K562 (cell line): ENCODE measurements at regions not wholly inside any gene's neighbourhood (a gene's known extent, or its start where the extent isn't known, plus 50 kb on each side); places are given as distances from the start of the nearest gene placed in this dataset.

Experiments used
- ATAC-seq: fragments of 200-7000 bp; cut with Tn5 transposase; 3 replicates; pipeline ENCODE4 v1.9.1; 2020; ENCODE audit warnings: moderate library complexity
- BruUV-seq: library from RNA; stranded (reverse); fragments of 400-500 nt; replicated peaks from 2 replicates; lab custom pipeline; 2021; lab: Mats Ljungman, UMichigan
- CTCF ChIA-PET: fragments of 300-600 bp; formaldehyde crosslinking; extraction: SDS; loops from one replicate; lab custom pipeline; 2021; ENCODE audit warnings: low intra/inter-chr PET ratio; lab: Yijun Ruan, JAX
- POLR2A ChIA-PET: fragments of 300-600, 350-650 bp; sonication (Branson Sonifier 250); formaldehyde crosslinking; extraction: SDS; loops from one replicate; lab custom pipeline; 2021; ENCODE audit warnings: antibody characterized with exemption, inconsistent platforms; lab: Yijun Ruan, JAX
- DNase-seq, 4 experiments: peaks; one replicate each; pipeline versions ENCODE4 v3.0.0 to v3.0.0-alpha.2; 2011 to 2018; ENCODE audit warnings: low spot score in 3 of 4, mixed read lengths in 3 of 4; ENCODE audit errors: extremely low read depth in 1 of 4
- FAIRE-seq: peaks from 2 replicates; lab custom pipeline; 2011; peaks lifted over from hg19 to GRCh38; lab: Jason Lieb, UNC
- H2AFZ ChIP-seq: 2 replicates; pipeline ENCODE4 v1.6.0; 2011; ENCODE audit warnings: low read depth, low read length, control low read depth, inconsistent platforms
- H3K27ac ChIP-seq: fragments of 200-600 bp; 3 replicates; pipeline ENCODE4 v1.8.0; 2011; ENCODE audit warnings: low read depth, mild to moderate bottlenecking, control low read depth, inconsistent platforms, low read length, moderate library complexity, mixed read lengths; ENCODE audit errors: extremely low read depth
- H3K27me3 ChIP-seq, 2 experiments: fragments of 300-600 bp in 1 of 2; 2 replicates in 1 of 2; 3 replicates in 1 of 2; pipeline versions ENCODE4 v1.6.0 to v1.8.0; 2011; ENCODE audit warnings: inconsistent platforms in 2 of 2, low read length in 2 of 2, mild to moderate bottlenecking in 1 of 2, mixed read lengths in 1 of 2, moderate library complexity in 1 of 2; ENCODE audit not compliant: control insufficient read depth in 2 of 2, insufficient read depth in 2 of 2
- H3K36me3 ChIP-seq: fragments of 300-600 bp; 3 replicates; pipeline ENCODE4 v1.8.0; 2011; ENCODE audit warnings: mild to moderate bottlenecking, low read length, inconsistent platforms; ENCODE audit not compliant: control insufficient read depth, insufficient read depth
- H3K4me1 ChIP-seq, 2 experiments: fragments of 200-600 bp in 1 of 2; replicated peaks in 1 of 2; 2 replicates in 1 of 2; 3 replicates in 1 of 2; pipeline versions ENCODE4 v1.5.1 to v1.8.0; 2011; ENCODE audit warnings: inconsistent platforms in 2 of 2, low read length in 2 of 2, mild to moderate bottlenecking in 1 of 2, mixed read lengths in 1 of 2, moderate library complexity in 1 of 2; ENCODE audit not compliant: control insufficient read depth in 2 of 2, insufficient read depth in 2 of 2
- H3K4me2 ChIP-seq: 2 replicates; pipeline ENCODE4 v1.6.1; 2011; ENCODE audit warnings: low read length, control low read depth, inconsistent platforms, mixed read lengths; ENCODE audit not compliant: insufficient read depth
- H3K4me3 ChIP-seq: fragments of 200-600 bp; sonication (generic), shearing (Covaris generic); 2 replicates; pipeline ENCODE4 v1.5.1; 2016; ENCODE audit warnings: control low read depth, inconsistent platforms
- H3K79me2 ChIP-seq: fragments of 200-600 bp; 3 replicates; pipeline ENCODE4 v1.8.0; 2011; ENCODE audit warnings: low read length, inconsistent platforms; ENCODE audit not compliant: control insufficient read depth, insufficient read depth
- H3K9ac ChIP-seq, 2 experiments: 2 replicates each; pipeline versions ENCODE4 v1.6.0 to v1.6.1; 2011; ENCODE audit warnings: low read depth in 2 of 2, low read length in 2 of 2, control low read depth in 1 of 2, inconsistent platforms in 1 of 2, mild to moderate bottlenecking in 1 of 2, mixed read lengths in 1 of 2; ENCODE audit not compliant: insufficient read depth in 1 of 2
- H3K9me1 ChIP-seq: one replicate; pipeline ENCODE4 v1.6.0; 2011; ENCODE audit warnings: inconsistent platforms, mild to moderate bottlenecking, low read length, moderate library complexity; ENCODE audit not compliant: control insufficient read depth, insufficient read depth
- H3K9me3 ChIP-seq: replicated peaks from 2 replicates; pipeline ENCODE4 v1.5.1; 2011; ENCODE audit warnings: low read depth, low read length, inconsistent platforms; ENCODE audit not compliant: control insufficient read depth, insufficient read depth
- H4K20me1 ChIP-seq: replicated peaks from 2 replicates; pipeline ENCODE4 v1.6.1; 2011; ENCODE audit warnings: low read length, inconsistent platforms, mixed read lengths; ENCODE audit not compliant: control insufficient read depth, insufficient read depth
- CREM ChIP-seq: IDR thresholded peaks from 2 replicates; pipeline ENCODE4 v1.6.1; 2014; ENCODE audit warnings: antibody characterized with exemption, low read depth
- GABPA ChIP-seq: fragments of 200-800 bp; sonication (Bioruptor generic); conservative IDR thresholded peaks from 2 replicates; pipeline ENCODE4 v1.6.1; 2016; ENCODE audit warnings: low read depth, missing genetic modification characterization, missing compliant biosample characterization
- GABPB1 ChIP-seq: sonication (generic); formaldehyde crosslinking; IDR thresholded peaks from 2 replicates; pipeline ENCODE4 v1.8.0; 2022; ENCODE audit warnings: mild to moderate bottlenecking, missing genetic modification reagents
- PYGO2 ChIP-seq: fragments of 450-650 bp; IDR thresholded peaks from 2 replicates; pipeline ENCODE4 v1.6.1; 2016; ENCODE audit warnings: mild to moderate bottlenecking, missing genetic modification characterization, moderate library complexity, missing compliant biosample characterization
- RBM17 ChIP-seq: fragments of 200-400 bp; formaldehyde crosslinking; IDR thresholded peaks from 2 replicates; pipeline ENCODE4 v1.6.1; 2017; ENCODE audit warnings: low read depth, mild to moderate bottlenecking, low read length, borderline replicate concordance
- SMAD4 ChIP-seq: fragments of 250-450 bp; sonication (Bioruptor Pico); conservative IDR thresholded peaks from 2 replicates; pipeline ENCODE4 v1.8.0; 2021; ENCODE audit warnings: inconsistent platforms, mild to moderate bottlenecking, moderate library complexity
- SOX6 ChIP-seq: fragments of 450-650 bp; IDR thresholded peaks from 2 replicates; pipeline ENCODE4 v1.6.1; 2014; ENCODE audit warnings: mild to moderate bottlenecking
- SRSF3 ChIP-seq: fragments of 200-400 bp; formaldehyde crosslinking; IDR thresholded peaks from 2 replicates; pipeline ENCODE4 v1.6.1; 2016; ENCODE audit warnings: mild to moderate bottlenecking, low read length, moderate library complexity; ENCODE audit not compliant: insufficient read depth
- TCF7 ChIP-seq: sonication (generic); IDR thresholded peaks from 2 replicates; pipeline ENCODE4 v1.6.1; 2016; ENCODE audit warnings: antibody characterized with exemption, borderline replicate concordance
- ZBED1 ChIP-seq: IDR thresholded peaks from 2 replicates; pipeline ENCODE4 v1.6.1; 2014
- ZFP30 ChIP-seq: fragments of 250-450 bp; sonication (Bioruptor Pico); IDR thresholded peaks from 2 replicates; pipeline ENCODE4 v1.8.0; 2022; ENCODE audit warnings: moderate library complexity, mild to moderate bottlenecking, inconsistent platforms, borderline replicate concordance
- ZNF253 ChIP-seq: fragments of 250-450 bp; sonication (Bioruptor Pico); conservative IDR thresholded peaks from 2 replicates; pipeline ENCODE4 v1.6.1; 2021; ENCODE audit warnings: mild to moderate bottlenecking
- ZNF263 ChIP-seq: sonication (generic); formaldehyde crosslinking; IDR thresholded peaks from 2 replicates; pipeline ENCODE4 v1.8.0; 2022; ENCODE audit warnings: mild to moderate bottlenecking, missing genetic modification reagents, borderline replicate concordance
- ZNF347 ChIP-seq: fragments of 450-650 bp; formaldehyde crosslinking; IDR thresholded peaks from 2 replicates; pipeline ENCODE4 v1.4.0; 2020; ENCODE audit warnings: low read depth, mild to moderate bottlenecking, moderate library complexity
- ZNF384 ChIP-seq: IDR thresholded peaks from 2 replicates; pipeline ENCODE4 v1.6.1; 2012; ENCODE audit warnings: low read depth, low read length, improper control_type of control experiment
- WGBS: fragments of 100-300 bp; shearing (Covaris generic); methylation state at CpG from one replicate; pipeline ENCODE4 v1.1.6; 2016; ENCODE audit warnings: low coverage, mixed read lengths; ENCODE audit not compliant: insufficient coverage; ENCODE audit errors: missing lambda C conversion rate; 5-methylcytosine and 5-hydroxymethylcytosine counted together
- in situ Hi-C: fragments of 300-500 bp; cut with MboI; formaldehyde crosslinking; loops from 4 replicates; pipeline ENCODE4 v1.15.0; 2018; ENCODE audit warnings: inconsistent platforms, mixed read lengths
- intact Hi-C: fragments of 100-400 bp; cut with micrococcal nuclease; formaldehyde crosslinking; loops from 2 replicates; pipeline ENCODE4 v1.14.2; 2022
- TF ChIP-seq, protein P1 (sequence below): fragments of 450-650 bp; IDR thresholded peaks from 2 replicates; pipeline ENCODE4 v1.6.1; 2016; ENCODE audit warnings: antibody characterized with exemption

DNA sequence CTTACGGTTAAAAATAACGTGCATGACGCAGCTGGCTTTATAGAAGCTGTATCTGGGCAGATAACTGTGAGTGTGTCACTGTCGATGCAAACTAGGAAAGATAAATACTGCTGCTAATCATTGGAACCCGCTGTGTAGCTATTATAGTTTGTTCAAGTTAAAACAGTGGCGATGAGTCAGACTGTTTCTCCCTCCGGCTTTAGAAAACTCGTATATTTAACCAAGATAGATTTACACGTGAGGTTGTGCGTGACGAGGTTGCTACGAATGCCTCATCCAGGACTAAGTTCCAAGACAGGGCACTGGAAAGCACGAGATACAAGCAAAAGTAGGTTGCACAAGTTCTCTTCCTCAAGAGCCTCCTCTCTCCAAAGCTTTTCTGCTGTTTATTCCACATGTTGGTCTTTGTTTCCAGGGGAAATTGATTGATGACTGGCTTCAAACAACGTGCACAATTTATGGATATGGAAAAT is 270.7 kb downstream of the FBXW7 start (continued):
- peak; percentile 53; the same call in 1 of the 2 replicates for TF ChIP-seq CREM
- TF ChIP-seq ZBED1, result no peak
- TF ChIP-seq ZNF347 (CRISPR knock-in tag), result no peak
- TF ChIP-seq ZNF384, result no peak
- TF ChIP-seq ZNF253, result no peak
- no peak for TF ChIP-seq SMAD4 (CRISPR knock-in tag)
- TF ChIP-seq, protein P1, sequence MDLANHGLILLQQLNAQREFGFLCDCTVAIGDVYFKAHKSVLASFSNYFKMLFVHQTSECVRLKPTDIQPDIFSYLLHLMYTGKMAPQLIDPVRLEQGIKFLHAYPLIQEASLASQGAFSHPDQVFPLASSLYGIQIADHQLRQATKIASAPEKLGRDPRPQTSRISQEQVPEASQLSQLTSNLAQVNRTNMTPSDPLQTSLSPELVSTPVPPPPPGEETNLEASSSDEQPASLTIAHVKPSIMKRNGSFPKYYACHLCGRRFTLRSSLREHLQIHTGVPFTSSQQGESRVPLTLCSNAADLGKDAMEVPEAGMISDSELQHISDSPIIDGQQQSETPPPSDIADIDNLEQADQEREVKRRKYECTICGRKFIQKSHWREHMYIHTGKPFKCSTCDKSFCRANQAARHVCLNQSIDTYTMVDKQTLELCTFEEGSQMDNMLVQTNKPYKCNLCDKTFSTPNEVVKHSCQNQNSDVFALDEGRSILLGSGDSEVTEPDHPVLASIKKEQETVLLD, result no peak
- 0 out of 2 replicates have a peak, but pooled peaks have one; percentile 29 for TF ChIP-seq SOX6

DNA sequence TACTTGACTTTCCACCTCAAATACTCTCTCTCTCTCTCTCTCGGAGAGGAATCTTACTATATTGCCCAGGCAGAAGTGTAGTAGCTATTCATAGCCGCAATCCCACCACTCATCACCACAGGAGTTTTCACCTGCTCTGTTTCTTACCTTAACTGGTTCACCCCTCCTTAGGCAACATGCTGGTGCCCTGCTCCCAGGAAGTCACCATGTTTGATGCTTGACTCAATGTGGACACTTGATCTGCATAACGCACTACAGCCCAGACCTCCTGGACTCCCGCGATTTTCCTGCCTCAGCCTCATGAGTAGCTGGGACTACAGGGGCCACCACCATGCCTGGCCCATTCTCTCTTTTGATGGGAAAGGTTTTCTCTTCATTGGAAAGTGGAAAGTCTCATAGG is 271.8 kb downstream of the FBXW7 start:
- Histone ChIP-seq H3K9me3 (no peaks in the 10 kb centered on the region), H3K27ac (no peak overlapping the region), H3K4me3 (no peak overlapping the region), H3K9ac (no peak overlapping the region), H3K9me1 (no peaks in the 10 kb centered on the region), H3K27me3 (peaks cover 0 to 5% of the 10 kb centered on the region in 2 experiments; a peak in 2 of 5 replicates), H3K4me1 (peaks cover 0 to 6% of the 10 kb centered on the region in 2 experiments; a peak in 1 of 5 replicates), H3K36me3 (no peaks in the 10 kb centered on the region), H2AFZ (no peak overlapping the region), H3K4me2 (no peak overlapping the region), H3K79me2 (no peaks in the 10 kb centered on the region), H4K20me1 (no peaks in the 10 kb centered on the region; the same call in 1 of the 2 replicates)
- in situ Hi-C loops (no loop called here), intact Hi-C loops (no loop called here)
- no peak for TF ChIP-seq ZFP30 (CRISPR knock-in tag)
- TF ChIP-seq TCF7, result no peak
- TF ChIP-seq PYGO2, result no peak
- TF ChIP-seq SRSF3, result no peak
- TF ChIP-seq GABPA (tag), result no peak
- no peak for TF ChIP-seq RBM17
- TF ChIP-seq GABPB1 (CRISPR knock-in tag), result no peak
- TF ChIP-seq ZNF263 (CRISPR knock-in tag), result no peak
- ATAC-seq (no peak), FAIRE-seq (no peak), DNase-seq (no peak)
- no TSS peak for BruUV-seq
- CTCF ChIA-PET, result no interaction called here
- 3% methylated on average over 5 of the region's 5 CpGs for whole genome bisulfite sequencing
- POLR2A ChIA-PET, result no interaction called here
